ENCODE measurements at regions not wholly inside any gene's neighbourhood (a gene's known extent, or its start where the extent isn't known, plus 50 kb on each side); places are given as distances from the start of the nearest gene placed in this dataset.
A peak's percentile ranks its signal among the peaks of the same experiment; 100 is the strongest.
"Not testable (repeated sequence)": the region's sequence is repeated elsewhere in the genome, so short reads cannot be mapped to it uniquely, and the experiment has no call there.

DNA sequence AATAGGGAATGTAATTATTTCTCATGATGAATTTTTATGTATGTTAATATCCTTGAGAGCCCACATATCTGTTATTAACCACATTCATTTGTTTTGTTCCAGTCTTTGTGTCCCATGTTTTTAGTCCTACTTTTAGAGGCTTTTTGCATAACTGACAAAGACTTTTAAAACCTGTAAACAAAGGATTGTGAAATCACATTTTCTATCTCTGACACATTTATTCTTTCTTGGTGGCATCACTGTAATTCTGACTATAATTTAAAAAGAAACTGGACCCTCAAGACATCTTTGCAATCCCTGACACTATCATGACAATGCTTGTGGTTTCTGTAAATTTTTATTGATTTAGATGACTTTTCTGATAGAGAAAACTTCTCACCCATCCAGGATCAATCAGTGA lies 313.1 kb downstream of the SIPA1L2 start:
- DNase-seq (ENCODE audit: low read depth, low spot score): no peak

DNA sequence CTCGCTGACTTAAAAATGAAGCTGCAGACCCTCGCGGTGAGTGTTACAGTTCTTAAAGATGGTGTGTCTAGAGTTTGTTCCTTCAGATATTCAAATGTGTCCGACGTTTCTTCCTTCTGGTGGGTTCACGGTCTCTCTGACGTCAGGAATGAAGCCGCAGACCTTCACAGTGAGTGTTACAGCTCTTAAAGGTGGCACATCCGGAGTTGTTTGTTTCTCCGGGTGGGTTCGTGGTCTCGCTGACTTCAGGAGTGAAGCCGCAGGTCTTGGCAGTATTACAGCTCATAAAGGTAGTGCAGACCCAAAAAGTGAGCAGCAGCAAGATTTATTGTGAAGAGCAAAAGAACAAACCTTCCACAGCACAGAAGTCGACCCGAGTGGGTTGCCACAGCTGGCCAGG lies 316.1 kb downstream of the SIPA1L2 start:
- not testable (repeated sequence) for DNase-seq (ENCODE audit: low read depth, low spot score)

DNA sequence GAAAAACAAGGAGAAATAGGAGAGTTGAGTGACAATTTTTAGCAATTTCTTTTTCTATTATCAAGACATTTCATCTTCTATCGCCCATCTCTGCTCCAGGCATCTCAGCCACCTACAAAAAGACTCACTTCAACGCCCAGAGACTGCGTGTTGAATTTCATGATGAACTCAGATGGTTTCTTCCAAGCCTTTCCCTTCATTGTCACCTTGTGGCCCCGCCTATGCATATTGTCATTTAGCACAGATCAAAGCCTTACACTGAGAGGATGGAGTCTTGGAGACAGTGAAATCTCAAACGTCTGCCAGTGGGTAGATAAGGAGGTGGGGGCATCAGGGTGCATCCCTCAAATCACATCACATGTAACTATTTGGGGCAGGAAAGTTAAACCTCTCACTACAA lies 319.4 kb downstream of the SIPA1L2 start:
- no peak for DNase-seq (ENCODE audit: low read depth, low spot score)

GRCh38 chr1:232308616-232309015 lies 321.3 kb downstream of the SIPA1L2 start:
- DNase-seq (ENCODE audit: low read depth, low spot score): no peak

- no peak for DNase-seq (ENCODE audit: low read depth, low spot score)
These were observed 322.5 kb downstream of the SIPA1L2 start for GRCh38 chr1:232307296-232308017.

DNA sequence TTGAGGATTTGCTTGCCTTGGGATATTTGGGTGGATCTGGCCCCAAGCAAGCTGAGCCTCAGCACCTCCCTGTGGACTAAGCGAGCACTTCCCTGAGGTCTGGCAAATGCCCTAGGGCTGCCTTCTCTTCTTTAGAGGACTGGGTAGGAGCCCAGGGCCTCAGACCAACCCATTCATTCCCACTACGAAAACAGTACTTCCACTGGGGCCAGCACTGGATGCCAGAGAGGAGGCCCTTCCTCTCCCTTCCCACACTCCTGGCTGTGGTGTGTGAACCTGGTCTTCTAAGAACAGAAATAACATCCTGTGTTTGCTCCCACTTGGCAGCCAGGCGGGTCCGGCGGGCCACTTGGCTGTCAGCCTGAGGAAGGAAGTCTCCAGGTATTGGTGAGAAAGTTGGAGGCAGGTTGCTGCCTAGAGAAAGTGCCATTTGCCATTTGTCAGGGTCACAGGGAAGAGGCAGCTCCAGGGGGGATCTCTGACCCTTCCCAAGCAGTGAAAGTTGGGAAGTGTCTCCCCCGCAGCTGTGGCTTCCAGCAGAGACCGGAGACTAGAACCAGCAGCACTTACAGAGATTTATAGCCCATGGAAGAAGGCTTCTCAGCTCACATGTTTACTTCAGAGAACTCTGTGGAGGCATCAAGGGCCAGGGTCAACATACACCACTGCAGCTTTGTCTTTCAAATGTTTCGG lies 323.5 kb downstream of the SIPA1L2 start:
- DNase-seq (ENCODE audit: low read depth, low spot score): peak; percentile 70

GRCh38 chr1:232305050-232305449 lies 324.9 kb downstream of the SIPA1L2 start:
- no peak for DNase-seq (ENCODE audit: low read depth, low spot score)

DNA sequence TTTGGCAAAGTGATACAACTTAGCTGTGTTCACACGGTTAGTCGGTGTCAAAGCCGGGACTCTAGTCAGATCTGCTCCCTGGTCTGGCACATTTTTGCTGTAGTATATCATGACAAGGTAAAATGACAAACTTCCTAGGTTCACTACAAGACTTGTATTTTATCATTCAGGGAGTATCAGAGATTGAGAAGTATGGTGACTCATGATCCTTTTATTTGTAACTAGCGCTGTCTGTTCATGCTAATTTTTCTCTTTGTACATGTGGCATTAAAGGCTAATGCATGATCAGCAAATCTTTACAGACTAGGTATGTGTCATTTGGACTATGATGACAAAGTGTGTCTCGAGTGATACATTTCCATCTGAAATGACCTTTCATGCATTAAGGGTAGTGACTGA lies 326.7 kb downstream of the SIPA1L2 start:
- no peak for DNase-seq (ENCODE audit: low read depth, low spot score)

DNA sequence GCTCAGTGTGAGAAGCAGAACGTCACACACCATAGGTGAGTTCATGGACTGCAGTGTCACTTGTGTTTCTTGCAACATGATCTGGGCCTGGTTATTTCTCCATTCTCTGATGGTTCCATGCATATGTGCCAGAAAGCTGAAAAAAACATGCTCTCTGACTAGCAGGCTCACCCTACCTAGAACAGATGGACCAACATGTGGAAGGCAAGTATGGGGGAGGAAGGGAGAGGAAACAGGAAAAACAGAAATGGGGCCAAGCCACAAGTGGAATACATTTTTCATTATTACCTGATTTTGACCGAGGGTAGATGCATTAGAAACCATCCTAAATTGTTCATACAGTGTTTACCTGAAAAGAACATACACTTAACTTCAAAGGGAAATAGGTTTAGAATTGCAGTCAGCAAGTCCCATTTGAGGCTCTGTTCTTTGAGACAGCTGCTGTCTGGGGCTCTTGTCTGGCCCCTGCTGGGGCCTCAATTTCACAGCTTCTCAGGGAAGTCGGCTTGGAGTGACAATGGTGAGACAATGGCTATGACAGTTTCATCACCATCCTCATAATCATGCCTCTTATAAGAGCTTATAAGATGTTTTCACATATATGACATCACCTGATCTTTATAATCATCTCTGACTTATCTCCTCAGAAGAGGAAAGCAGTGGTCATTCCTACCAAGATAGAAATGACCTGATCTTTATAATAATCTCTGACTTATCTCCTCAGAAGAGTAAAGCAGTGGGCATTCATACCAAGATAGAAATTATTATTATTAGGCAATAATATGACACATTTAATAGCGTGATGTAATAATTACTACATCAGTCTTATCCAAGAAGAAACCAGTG lies 327.3 kb downstream of the SIPA1L2 start:
- no peak for DNase-seq (ENCODE audit: low read depth, low spot score)

DNA sequence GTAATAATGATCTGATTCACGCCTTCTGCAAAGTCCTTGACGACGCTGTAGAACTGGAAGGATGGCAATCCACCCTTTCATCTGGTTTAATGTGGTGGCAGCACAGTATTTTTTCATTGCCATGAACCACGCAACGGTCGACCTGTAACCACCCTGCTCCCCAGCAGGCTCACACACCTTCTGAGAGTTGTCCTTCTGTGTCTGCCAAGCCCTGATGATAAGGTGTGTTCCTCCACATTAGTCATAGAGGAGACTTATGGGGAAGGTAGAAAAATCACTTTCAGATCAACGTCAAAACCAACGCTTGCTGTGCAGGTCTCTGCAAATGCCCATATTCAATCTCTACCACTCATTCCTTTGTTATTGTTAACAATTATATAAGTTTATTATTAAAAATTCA lies 328.7 kb downstream of the SIPA1L2 start:
- DNase-seq (ENCODE audit: low read depth, low spot score): no peak

DNA sequence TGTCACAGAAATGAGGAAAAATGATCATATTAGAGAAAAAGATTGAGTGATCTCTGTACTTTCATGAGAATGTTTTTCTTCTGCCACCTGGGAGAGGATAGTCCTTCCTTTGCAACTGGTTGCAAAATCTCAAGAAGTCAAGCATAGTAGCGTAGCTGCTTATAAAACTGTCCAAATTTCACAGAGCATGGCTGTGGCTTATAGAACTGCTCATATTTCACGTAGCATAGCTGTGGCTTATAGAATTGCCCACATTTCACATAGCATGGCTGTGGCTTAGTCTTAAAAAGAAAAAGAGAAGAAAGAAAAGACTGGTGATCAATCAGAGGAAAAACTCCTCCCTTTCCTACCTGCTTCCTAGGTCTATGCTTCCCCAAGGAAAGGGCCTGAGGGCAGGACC lies 329.5 kb downstream of the SIPA1L2 start:
- DNase-seq (ENCODE audit: low read depth, low spot score): peak; percentile 42

DNA sequence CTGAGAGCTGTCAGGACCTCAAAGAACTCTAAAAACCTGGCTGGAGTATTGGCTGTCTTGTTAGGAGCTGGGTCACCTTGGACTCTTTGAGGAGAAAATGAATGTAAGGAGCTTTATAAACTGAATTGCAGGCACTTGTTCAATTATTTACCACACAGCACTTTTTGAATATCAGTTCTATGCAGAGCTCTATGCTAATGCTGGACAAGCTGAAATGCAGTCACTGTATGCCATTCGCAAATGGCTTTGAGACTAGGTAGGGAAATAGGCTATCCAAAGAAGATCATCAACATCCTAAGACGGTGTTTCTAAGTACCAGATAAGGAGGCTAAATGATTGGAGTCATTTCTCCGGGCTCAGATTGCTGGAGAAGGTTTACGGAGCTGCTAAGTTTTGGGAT lies 333.5 kb downstream of the SIPA1L2 start:
- no peak for DNase-seq (ENCODE audit: low read depth, low spot score)

DNA sequence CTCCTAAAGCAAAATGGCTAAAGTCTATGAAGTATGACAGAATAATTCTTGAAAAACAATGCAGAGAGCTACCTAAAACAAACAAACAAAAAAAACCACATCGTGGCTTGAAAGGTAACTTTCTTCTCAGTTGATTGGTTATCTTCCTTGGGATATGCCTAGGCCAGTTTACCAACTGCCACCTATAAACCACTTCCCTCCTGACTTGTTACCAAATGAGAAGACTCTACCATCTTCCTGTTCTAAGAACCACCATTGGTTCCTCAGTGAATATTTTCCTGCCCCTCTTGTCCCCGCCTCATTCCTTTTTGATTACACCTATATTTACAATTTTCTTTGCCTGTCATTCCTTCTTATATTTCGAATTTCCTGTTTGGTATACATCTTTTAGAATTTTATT lies 336.6 kb downstream of the SIPA1L2 start:
- DNase-seq (ENCODE audit: low read depth, low spot score): no peak

DNA sequence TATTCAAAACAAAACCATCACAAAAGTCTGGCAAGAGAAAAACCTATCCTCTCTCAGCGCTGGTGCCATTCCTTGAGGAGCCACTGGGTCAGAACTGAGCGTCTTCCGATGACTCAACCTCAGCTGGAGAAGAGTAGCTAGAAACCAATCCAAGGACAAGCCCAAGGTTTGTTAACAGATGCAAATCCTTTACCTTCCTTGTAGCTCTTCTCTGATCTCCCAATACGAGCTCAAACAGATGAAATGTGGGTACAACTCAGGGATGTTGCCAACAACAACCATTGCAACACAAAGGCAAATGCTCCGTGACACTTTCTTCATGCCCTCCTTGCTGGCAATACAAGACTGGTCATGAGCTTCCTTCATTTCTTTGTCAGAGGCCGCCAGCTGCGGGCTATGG lies 337.1 kb downstream of the SIPA1L2 start:
- no peak for DNase-seq (ENCODE audit: low read depth, low spot score)

- no peak for DNase-seq (ENCODE audit: low read depth, low spot score)
These were observed 337.7 kb downstream of the SIPA1L2 start for GRCh38 chr1:232292239-232292638.

- no peak for DNase-seq (ENCODE audit: low read depth, low spot score)
These were observed 338.3 kb downstream of the SIPA1L2 start for GRCh38 chr1:232291681-232292080.

DNA sequence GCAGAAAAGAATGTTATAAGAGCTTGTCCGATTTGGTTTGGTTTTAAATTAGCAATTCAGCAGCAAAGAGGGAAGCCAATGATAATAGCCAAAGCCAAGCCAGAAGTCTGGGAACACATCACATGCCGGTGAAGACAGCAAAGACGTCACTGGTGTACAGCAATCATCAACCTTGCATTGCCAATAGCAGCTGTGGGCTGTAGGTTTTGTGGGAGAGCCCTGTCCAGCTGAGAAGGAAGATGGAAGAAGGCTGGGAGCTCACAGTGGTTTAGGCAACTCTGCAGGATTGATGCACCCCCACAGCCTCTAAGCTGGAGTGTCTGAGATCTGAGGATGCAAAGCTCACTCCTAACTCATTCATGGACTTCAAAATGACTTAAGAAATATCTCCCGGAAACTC lies 338.7 kb downstream of the SIPA1L2 start:
- no peak for DNase-seq (ENCODE audit: low read depth, low spot score)

DNA sequence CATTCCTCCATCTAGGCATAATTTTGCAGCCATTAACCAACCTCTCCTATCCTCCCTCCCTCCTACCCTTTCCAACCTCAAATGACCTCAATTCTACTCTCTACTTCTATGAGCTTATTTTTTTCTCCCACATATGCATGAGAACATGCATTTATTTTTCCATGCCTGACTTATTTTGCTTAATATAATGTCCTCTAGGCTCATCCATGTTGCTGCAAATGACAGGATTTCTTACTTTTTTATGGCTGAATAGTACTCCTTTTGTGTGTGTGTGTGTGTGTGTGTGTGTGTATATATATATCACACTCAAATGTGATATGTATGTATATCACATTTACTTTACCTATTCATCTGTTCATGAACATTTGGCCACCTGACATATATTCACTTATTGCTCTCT lies 339.4 kb downstream of the SIPA1L2 start:
- no peak for DNase-seq (ENCODE audit: low read depth, low spot score)

GRCh38 chr1:232287676-232288569 lies 342.0 kb downstream of the SIPA1L2 start:
- DNase-seq (ENCODE audit: low read depth, low spot score): no peak

DNA sequence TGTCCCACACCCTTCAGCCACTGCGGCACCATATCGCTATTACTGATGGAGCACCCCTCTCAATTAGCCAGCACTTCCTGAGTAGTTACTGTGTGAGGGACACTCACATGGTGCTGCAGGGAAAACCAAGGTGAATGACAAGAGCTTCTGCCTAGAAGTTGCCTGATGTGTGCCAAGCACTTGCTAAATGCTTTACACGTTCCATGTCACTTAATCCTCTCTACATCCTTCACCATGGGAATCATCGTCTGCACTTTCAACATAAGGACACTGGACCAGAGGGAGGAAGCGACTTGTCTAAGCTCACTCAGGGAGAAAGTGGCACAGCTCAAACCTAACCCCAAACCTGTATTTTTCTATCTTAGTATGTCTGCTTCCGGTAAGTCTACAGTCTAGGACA lies 344.8 kb downstream of the SIPA1L2 start:
- DNase-seq (ENCODE audit: low read depth, low spot score): no peak

DNA sequence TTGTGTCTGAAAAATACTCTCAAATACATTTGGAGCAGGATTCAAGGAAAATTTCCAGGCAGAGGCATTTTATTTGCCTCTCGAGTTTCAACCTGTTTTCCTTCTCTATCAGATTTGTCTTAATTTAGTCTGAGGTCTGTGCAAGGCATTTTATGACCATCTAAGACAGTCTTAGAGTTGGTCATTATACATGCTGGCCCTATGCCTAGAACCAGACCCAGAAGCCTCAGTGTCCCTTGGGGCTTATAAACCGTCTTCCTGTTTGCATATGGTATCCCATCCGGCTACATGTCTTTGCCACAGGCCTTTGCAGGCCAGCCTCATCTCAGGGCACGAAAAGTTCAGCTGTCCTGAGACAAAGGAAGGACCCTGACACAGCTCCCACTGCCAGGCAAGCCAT lies 346.1 kb downstream of the SIPA1L2 start:
- no peak for DNase-seq (ENCODE audit: low read depth, low spot score)

DNA sequence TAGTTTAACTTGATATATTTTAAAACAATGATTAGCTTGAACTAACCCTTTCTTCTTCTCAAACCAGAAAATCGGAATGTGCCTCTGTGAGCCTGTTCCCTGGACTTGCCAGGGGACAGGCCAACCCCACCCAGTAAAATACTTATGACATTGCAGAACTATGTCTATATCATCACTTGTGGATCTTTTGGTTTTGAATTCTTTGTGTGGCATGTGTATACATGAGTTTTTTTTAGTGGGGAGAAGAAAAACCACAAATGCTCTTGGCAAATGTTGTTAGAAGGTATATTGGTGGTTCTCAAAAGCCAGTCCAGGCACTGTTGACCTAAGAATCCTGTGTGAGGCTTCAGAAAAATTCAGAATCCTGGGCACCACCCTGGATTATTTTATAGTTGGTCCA lies 347.4 kb downstream of the SIPA1L2 start:
- no peak for DNase-seq (ENCODE audit: low read depth, low spot score)

Data from ELF-1 (cell line).